ENCODE measurements at regions not wholly inside any gene's neighbourhood (a gene's known extent, or its start where the extent isn't known, plus 50 kb on each side); places are given as distances from the start of the nearest gene placed in this dataset.

DNA sequence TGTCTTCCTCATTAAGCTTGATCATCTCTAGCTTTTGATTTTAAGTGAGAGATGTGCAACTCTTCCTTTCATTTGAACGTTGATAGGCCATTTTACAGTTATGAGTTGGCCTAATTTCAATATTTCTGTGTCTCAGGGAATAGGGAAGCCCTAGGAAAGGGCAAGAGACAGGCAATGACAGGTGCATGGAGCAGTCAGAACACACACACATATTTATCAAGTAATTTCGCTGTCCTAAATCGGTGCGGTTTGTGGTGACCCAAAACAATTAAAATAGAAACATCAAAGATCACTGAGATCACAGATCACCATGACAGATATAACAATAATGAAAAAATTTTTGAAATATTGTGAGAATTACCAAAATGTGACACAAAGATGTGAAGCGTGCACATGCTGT, 87.7 kb upstream of the LSM6 start:
- TF ChIP-seq POLR2A (IDR thresholded peaks at IDR 0.05): no peak
- no peak for TF ChIP-seq EP300 (IDR thresholded peaks at IDR 0.05)
- TF ChIP-seq CTCF (IDR thresholded peaks at IDR 0.05): no peak
- no peaks in the 10 kb centered on the region for H3K36me3 ChIP-seq
- H3K4me3 ChIP-seq: no peak overlapping the region
- H3K27ac ChIP-seq: no peak overlapping the region
- 87 to 88% (median 87%) methylated on average over 5 of the region's 5 CpGs for WGBS, 3 donors
- no peaks in the 10 kb centered on the region for H3K27me3 ChIP-seq
- no peaks in the 10 kb centered on the region for H3K9me3 ChIP-seq
- intact Hi-C loops (cut with DNase I): no loop called here
- no peak for DNase-seq
- H3K4me1 ChIP-seq (ENCODE audit: insufficient read depth): no peaks in the 10 kb centered on the region

DNA sequence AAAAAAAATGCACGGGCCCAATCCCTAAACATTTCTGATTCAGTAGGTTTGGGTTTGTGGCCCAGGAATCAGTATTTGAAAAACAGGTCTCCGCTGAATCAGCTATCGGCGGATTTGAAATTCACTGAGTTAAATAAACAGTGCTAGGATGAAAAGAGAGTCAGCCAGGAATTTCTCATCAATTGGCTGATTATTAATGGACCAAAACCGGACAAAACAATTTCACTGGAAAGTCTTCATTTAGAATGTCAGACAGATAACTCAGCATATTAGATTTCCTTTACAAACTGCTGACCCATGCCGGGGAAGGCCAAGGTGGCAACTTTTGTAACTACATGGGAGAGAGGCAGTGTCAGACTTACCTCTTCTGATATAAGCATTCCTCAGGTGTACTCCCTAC, 99.4 kb upstream of the LSM6 start:
- Histone ChIP-seq H3K36me3 (no peaks in the 10 kb centered on the region), H3K4me3 (no peak overlapping the region), H3K27me3 (no peaks in the 10 kb centered on the region), H3K27ac (no peak overlapping the region), H3K9me3 (no peaks in the 10 kb centered on the region), H3K4me1 (ENCODE audit: insufficient read depth) (no peaks in the 10 kb centered on the region)
- intact Hi-C loops (cut with DNase I): no loop called here
- WGBS, 3 donors: 81 to 86% (median 86%) methylated on average over 6 of the region's 6 CpGs
- no peak for TF ChIP-seq POLR2A (IDR thresholded peaks at IDR 0.05)
- TF ChIP-seq EP300 (IDR thresholded peaks at IDR 0.05): no peak
- TF ChIP-seq CTCF (IDR thresholded peaks at IDR 0.05): no peak
- no peak for DNase-seq

DNA sequence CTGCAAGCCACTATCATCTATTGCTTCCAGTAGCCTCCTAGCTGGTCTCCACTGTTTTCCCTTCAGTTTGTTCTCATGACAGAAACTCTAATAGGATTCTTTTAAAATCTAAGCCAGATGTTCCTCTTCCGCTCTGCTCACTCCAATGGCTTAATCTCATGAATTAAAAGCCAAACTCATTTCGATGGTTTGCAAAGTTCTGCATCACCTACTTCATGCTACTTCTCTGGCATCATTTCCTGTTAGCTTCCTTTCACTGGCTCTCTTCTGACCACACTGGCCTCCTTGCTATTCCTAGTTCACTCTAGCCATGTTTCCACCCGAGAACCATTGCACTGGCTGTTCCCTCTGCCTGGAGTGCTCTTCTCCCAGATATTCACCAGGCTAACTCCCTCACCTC, 102.0 kb upstream of the LSM6 start:
- WGBS, 3 donors: 81 to 91% (median 84%) methylated on average over 3 of the region's 3 CpGs
- no peaks in the 10 kb centered on the region for H3K9me3 ChIP-seq
- no peaks in the 10 kb centered on the region for H3K36me3 ChIP-seq
- H3K4me1 ChIP-seq (ENCODE audit: insufficient read depth): no peaks in the 10 kb centered on the region
- no peak overlapping the region for H3K4me3 ChIP-seq
- DNase-seq: no peak
- intact Hi-C loops (cut with DNase I): no loop called here
- no peak overlapping the region for H3K27ac ChIP-seq
- no peaks in the 10 kb centered on the region for H3K27me3 ChIP-seq
- TF ChIP-seq CTCF (IDR thresholded peaks at IDR 0.05): no peak

- no peaks in the 10 kb centered on the region for H3K36me3 ChIP-seq
- DNase-seq: no peak
- no peaks in the 10 kb centered on the region for H3K4me1 ChIP-seq (ENCODE audit: insufficient read depth)
- no peak overlapping the region for H3K27ac ChIP-seq
- no peak overlapping the region for H3K4me3 ChIP-seq
- intact Hi-C loops (cut with DNase I): no loop called here
- no peaks in the 10 kb centered on the region for H3K9me3 ChIP-seq
- 54 to 68% (median 55%) methylated on average over 1 of the region's 1 CpG for WGBS, 3 donors
- H3K27me3 ChIP-seq: no peaks in the 10 kb centered on the region
- TF ChIP-seq POLR2A (IDR thresholded peaks at IDR 0.05) (no peak), CTCF (IDR thresholded peaks at IDR 0.05) (no peak), EP300 (IDR thresholded peaks at IDR 0.05) (no peak)
These were observed 103.1 kb upstream of the LSM6 start for GRCh38 chr4:146072376-146072775.

- WGBS, 3 donors: 75 to 77% (median 75%) methylated on average over 5 of the region's 5 CpGs
These were observed 104.1 kb upstream of the LSM6 start for GRCh38 chr4:146071390-146071789.

More at GRCh38 chr4:146071390-146071789, 104.1 kb upstream of the LSM6 start:
- no peaks in the 10 kb centered on the region for H3K36me3 ChIP-seq
- H3K27ac ChIP-seq: no peak overlapping the region
- no peak for DNase-seq
- no peak overlapping the region for H3K4me3 ChIP-seq
- no peaks in the 10 kb centered on the region for H3K27me3 ChIP-seq
- no peak for TF ChIP-seq EP300 (IDR thresholded peaks at IDR 0.05)
- TF ChIP-seq CTCF (IDR thresholded peaks at IDR 0.05): no peak
- TF ChIP-seq POLR2A (IDR thresholded peaks at IDR 0.05): no peak
- intact Hi-C loops (cut with DNase I): no loop called here
- H3K9me3 ChIP-seq: no peaks in the 10 kb centered on the region
- no peaks in the 10 kb centered on the region for H3K4me1 ChIP-seq (ENCODE audit: insufficient read depth)

All from ovary (tissue), 7 donors.